Globus pallidus (tissue), 1 donor: ENCODE measurements at regions not wholly inside any gene's neighbourhood (a gene's known extent, or its start where the extent isn't known, plus 50 kb on each side); places are given as distances from the start of the nearest gene placed in this dataset.
"Not testable (repeated sequence)": the region's sequence is repeated elsewhere in the genome, so short reads cannot be mapped to it uniquely, and the experiment has no call there.

Experiments used
- DNase-seq: peaks from one replicate; pipeline ENCODE4 v3.0.0-alpha.2; 2015; ENCODE audit warnings: low spot score

GRCh38 chr2:144833075-144833637 lies 313.2 kb upstream of the ZEB2 start:
- DNase-seq: no peak

GRCh38 chr2:144832048-144832447 lies 312.1 kb upstream of the ZEB2 start:
- no peak for DNase-seq

DNA sequence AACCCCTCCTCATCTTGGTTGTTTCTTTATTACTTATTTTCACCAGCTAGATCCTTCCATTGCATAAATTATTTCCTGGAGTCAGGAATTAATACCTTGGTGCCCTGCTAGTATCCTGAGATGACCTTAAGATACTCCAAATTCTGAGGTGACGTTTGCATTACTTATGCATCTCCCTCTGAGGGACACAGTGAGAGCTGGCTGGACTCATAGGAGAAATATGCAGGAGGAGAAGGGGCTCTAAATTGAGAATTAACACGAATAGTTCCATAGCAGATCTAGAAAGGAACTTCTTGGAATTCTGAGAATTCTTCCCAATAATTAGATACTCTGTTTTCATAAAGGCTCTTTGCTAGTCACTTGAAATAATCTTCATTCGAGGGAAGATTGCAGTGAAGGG lies 310.6 kb upstream of the ZEB2 start:
- DNase-seq: no peak

DNA sequence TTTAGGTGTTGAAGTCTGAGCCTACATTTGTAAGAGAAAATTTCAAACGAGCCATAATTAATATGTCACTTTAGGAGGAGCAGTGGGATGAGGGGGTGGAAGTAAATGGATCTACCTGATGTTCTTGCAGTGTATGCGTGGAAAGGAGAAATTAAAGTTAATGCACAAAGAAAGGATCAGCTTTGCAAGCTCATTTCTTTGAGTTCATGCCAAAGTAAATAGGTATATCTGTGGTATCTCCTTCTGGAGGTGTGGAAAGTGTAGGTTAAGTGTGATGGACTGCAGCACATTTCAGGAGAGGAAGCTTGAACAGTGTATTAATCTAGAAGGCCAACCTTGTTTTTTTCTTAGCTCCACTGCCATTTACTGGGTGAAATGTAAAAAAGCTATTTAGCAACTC lies 307.5 kb upstream of the ZEB2 start:
- DNase-seq: no peak

DNA sequence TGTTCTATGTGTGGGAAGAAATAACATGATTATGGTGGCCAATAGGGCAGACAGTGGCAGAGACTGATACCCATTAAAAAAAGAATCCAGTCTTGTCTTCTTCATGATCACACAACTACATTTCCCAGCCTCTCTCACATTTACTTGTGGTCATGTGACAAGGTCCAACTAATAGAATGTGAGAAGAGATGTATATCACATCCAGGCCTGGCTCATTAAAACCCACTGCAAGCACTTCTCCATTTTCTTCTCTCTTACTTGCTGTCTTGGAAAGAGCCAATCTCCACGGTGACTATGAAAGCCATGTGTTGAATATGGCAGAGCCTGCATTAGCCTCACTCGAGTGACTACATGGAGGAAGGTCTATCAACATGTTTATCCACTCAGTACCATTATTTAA lies 306.2 kb upstream of the ZEB2 start:
- DNase-seq: no peak

DNA sequence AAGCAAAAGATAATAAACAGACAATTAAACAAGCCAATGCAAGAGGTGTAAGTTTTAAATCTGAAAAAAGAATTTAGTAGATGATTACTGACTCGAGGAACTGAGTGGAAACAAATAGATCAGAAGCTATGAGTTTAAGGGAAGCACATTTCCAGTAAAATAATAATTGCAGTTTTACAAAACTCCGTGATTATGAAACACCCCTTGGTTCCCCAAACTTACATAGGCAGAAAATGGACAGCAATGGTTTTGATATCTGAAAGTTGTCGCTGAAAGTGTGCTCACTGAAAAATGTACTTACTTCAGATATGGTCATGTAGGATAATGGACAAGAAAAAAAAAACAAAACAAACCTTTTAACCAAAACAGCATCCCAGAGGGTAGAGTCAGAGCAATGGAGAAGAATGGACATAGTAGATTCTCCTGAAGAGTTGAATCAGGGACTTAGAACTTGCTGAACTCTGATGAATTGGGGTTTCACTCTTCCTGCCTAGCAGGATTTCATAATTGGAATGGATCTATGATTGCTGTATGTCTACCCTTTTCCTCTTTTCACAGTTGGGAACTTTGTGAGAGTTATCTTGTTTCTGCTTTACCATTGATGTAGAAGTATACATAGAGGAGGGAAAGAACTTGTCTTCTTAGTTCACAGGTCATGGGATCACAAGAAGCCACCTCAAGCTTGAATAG lies 305.6 kb upstream of the ZEB2 start:
- DNase-seq: no peak

DNA sequence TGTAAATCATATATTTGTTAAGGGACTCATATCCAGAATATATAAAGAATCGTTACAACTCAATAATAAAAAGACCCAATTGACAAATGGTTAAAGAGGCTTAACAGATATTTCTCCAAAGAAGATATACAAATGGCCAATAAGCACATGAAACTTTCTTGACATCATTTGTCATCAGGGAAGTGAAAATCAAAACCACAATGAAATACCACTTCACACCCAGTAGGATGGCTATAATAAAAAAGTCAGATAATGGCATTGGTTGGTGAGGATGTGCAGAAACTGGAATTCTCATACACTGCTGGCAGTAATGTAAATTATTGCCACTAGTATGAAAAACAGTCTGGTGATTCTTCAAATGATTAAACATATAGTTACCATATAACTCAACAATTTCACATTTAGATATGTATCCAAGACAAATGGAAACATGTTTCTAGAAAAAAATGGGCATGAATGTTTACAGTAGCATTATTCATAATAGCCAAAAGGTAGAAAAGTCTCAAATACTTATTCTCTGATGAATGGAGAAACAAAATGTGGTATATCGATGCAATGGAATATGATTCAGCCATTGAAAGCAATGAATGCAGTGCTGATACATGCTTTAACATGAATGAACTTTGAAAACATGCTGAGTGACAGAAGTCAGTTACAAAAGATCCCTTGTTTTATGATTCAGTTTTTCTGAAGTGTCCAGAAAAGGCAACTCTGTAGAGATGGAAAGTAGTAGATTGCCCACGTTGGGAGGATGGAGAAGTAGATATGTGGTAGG lies 304.6 kb upstream of the ZEB2 start:
- no peak for DNase-seq

DNA sequence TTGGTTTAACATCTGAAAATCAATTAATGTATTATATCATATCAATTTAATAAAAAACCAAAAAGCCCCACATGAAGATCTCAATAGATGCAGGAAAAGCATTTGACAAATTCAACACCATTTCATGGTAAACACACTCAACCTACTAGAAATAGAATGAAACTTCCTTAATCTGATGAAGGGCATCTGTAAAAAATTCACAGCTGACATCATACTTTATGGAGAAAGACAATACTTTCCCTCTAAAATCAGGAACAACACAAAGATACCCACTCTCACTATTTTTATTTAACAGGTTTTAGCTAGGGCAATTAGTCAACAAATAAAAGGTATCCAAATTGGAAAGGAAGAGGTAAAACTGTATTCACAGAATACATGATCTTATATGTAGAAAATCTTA lies 303.0 kb upstream of the ZEB2 start:
- no peak for DNase-seq

GRCh38 chr2:144812288-144812687 lies 292.4 kb upstream of the ZEB2 start:
- no peak for DNase-seq

DNA sequence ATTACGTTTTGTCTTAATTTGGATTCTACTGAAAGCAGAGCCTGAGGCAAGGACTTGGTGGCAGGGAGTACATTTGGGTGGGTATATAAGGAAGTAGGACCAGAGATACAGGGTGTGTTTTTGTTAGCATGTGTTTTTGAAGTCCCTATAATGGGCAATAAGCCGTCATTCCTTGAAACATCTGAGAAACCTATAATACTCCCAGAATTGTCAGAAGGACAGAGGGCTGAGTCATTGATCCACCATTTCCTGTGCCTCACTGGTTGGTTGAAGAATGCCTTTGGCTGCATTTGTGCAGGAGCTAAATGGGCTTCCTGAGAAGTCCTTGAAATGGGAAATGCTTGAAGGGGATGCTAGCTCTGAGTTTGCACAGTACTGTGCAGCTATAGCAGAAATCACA lies 281.8 kb upstream of the ZEB2 start:
- no peak for DNase-seq

DNA sequence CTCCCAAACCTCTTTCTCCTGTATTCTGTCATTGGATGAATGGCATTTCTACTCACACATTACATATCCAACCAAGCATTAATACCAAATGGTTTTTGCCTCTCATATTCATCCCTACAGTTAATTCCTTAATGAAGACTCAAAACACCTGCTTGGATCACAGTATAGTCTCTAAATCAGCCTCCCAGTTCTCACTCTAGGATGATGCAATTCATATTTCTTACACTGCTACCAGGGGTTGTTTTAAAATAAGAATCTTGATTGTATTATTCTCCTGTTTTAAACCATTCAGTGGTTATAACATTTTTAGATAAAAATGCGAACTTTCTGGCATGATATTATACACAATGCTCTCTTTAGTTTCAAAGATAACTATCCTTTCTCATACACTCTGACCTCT lies 281.4 kb upstream of the ZEB2 start:
- no peak for DNase-seq

- DNase-seq: no peak
These were observed 279.1 kb upstream of the ZEB2 start for GRCh38 chr2:144798989-144799388.

GRCh38 chr2:144798034-144798433 lies 278.1 kb upstream of the ZEB2 start:
- no peak for DNase-seq

GRCh38 chr2:144796936-144797335 lies 277.0 kb upstream of the ZEB2 start:
- no peak for DNase-seq

DNA sequence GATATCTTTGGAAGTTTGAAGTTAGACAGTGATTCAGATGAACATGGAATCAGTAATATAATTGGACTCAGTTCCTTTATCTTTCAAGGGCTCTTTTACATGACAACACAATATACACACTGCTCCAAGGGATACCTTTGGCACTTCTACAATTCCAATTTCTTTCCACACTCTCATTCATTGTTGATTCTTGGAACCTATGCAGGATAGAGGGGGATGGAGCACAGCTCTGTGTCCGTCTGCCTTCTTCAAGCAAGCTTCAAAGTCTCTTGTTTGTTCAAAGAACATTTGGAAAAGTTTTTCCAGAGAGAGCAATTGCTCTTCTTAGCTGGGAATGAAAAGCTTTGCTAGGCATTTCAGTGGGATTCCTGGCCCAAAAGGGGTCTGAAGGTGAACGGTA lies 276.2 kb upstream of the ZEB2 start:
- DNase-seq: no peak

- no peak for DNase-seq
These were observed 265.3 kb upstream of the ZEB2 start for GRCh38 chr2:144785253-144785652.

DNA sequence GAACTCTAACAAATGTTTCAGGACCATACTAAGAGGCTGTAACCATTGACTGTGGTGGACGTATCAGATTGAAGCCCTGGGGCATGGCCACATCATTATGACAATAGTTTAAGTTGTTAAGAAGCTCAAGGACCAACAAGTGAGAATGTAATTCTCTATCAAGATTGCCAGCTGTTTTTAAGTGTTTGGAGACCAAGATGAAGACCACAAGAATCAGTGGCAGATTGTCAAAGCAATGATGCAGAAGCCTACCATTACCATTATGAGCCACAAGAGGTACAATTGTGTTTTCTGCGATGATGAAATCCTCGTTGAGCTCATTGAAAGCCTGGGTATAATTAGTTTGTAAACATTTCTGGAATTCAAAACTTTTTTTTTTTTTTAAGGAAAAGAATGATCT lies 261.1 kb upstream of the ZEB2 start:
- DNase-seq: no peak

- DNase-seq: no peak
These were observed 256.8 kb upstream of the ZEB2 start for GRCh38 chr2:144776766-144777165.

GRCh38 chr2:144774809-144775208 lies 254.9 kb upstream of the ZEB2 start:
- DNase-seq: no peak

GRCh38 chr2:144771348-144771747 lies 251.4 kb upstream of the ZEB2 start:
- peak; percentile 79 for DNase-seq

DNA sequence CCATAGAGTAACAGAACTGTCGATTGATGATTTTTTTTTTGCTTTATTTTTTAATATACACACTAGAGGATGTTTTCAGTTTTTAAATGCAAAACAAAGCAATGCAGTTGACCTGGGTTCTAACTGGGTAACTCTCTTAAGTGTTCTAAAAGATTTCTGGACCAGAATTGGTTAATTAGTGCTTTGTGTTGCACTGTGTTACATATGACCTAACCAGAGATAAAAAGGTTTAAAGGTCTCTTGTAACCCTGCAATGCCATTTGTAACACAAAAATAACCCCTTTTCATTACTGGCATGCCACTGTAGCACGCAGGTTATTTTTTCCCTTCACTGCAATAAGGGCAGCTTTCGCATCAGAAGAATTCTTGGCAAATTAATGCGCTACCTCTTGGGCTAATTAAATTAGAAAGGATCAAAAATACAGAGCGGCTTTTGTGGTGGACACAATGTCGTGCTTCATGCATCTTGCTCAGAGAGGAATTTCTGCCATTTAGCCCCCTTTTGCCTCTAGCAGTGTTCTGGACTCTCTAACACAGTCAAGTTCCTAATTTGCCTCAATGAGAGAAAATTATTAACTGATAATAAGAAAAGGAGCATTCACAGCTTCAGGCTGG lies 250.8 kb upstream of the ZEB2 start:
- peak; percentile 51 for DNase-seq

GRCh38 chr2:144760939-144761338 lies 241.0 kb upstream of the ZEB2 start:
- DNase-seq: not testable (repeated sequence)

DNA sequence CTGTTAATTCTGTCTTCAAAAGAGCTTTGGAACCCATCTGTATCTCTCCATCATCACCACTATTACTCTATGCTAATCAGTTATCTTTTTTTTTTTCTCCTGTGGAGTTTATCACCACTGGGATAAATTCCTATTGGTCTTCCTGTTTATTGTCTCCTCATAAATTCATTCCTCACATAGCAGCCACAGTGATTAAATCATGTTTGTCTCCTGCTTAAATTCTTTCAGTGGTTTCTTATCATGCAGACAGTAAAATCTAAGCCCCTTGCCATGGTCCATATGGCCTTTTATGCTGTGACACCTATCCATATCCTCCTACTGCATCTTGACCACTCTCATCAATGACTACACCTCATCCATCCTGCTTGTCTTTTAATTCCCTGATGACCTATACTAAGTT lies 239.8 kb upstream of the ZEB2 start:
- DNase-seq: no peak
